ENCODE measurements at regions not wholly inside any gene's neighbourhood (a gene's known extent, or its start where the extent isn't known, plus 50 kb on each side); places are given as distances from the start of the nearest gene placed in this dataset.

- Histone ChIP-seq H3K4me1 (ENCODE audit: control insufficient read depth, insufficient read depth, low read length) (no peaks in the 10 kb centered on the region), H3K9me3 (ENCODE audit: control insufficient read depth, low read length) (peaks cover 12% of the 10 kb centered on the region), H3K27me3 (ENCODE audit: control insufficient read depth, insufficient read depth, low read length, poor library complexity, severe bottlenecking) (no peaks in the 10 kb centered on the region), H3K4me3 (ENCODE audit: low read length) (no peak overlapping the region), H3K36me3 (ENCODE audit: control insufficient read depth, insufficient read depth, low read length) (no peaks in the 10 kb centered on the region), H3K9ac (ENCODE audit: extremely low read depth, low read length, poor library complexity, severe bottlenecking) (no peak overlapping the region), H3K27ac (ENCODE audit: low read depth, low read length) (no peak overlapping the region)
- DNase-seq = no peak
- TF ChIP-seq CTCF (conservative IDR thresholded peaks at IDR 0.05) = no peak
- Mint-ChIP-seq H3K27me3 (ENCODE audit: insufficient read depth) (no peaks in the 10 kb centered on the region), H3K27ac (no peak overlapping the region), H3K4me3 (no peak overlapping the region), H3K4me1 (peaks cover 2% of the 10 kb centered on the region), H3K36me3 (ENCODE audit: low read depth) (no peaks in the 10 kb centered on the region), H3K9me3 (peaks cover 19% of the 10 kb centered on the region)
- WGBS, 2 experiments (ENCODE audit: insufficient coverage in 1 of 2, insufficient read length in 1 of 2) = 92 to 100% methylated on average over 1 to 2 of the region's 2 CpGs
These were observed 593.7 kb downstream of the IRX1 start for GRCh38 chr5:4189317-4189716.

GRCh38 chr5:4191041-4191440 is 595.4 kb downstream of the IRX1 start:
- Histone ChIP-seq H3K4me1 (ENCODE audit: control insufficient read depth, insufficient read depth, low read length) (no peaks in the 10 kb centered on the region), H3K4me3 (ENCODE audit: low read length) (no peak overlapping the region), H3K9me3 (ENCODE audit: control insufficient read depth, low read length) (no peaks in the 10 kb centered on the region), H3K27ac (ENCODE audit: low read depth, low read length) (no peak overlapping the region), H3K36me3 (ENCODE audit: control insufficient read depth, insufficient read depth, low read length) (no peaks in the 10 kb centered on the region), H3K27me3 (ENCODE audit: control insufficient read depth, insufficient read depth, low read length, poor library complexity, severe bottlenecking) (no peaks in the 10 kb centered on the region), H3K9ac (ENCODE audit: extremely low read depth, low read length, poor library complexity, severe bottlenecking) (no peak overlapping the region)
- Mint-ChIP-seq H3K4me3 (no peak overlapping the region), H3K27me3 (ENCODE audit: insufficient read depth) (no peaks in the 10 kb centered on the region), H3K4me1 (peaks cover 6% of the 10 kb centered on the region), H3K36me3 (ENCODE audit: low read depth) (no peaks in the 10 kb centered on the region), H3K9me3 (peaks cover 2% of the 10 kb centered on the region), H3K27ac (no peak overlapping the region)
- no peak for TF ChIP-seq CTCF (conservative IDR thresholded peaks at IDR 0.05)
- DNase-seq = no peak
- WGBS, 2 experiments (ENCODE audit: insufficient coverage in 1 of 2, insufficient read length in 1 of 2) = 100% methylated on average over 2 to 3 of the region's 3 CpGs

- TF ChIP-seq CTCF (conservative IDR thresholded peaks at IDR 0.05) = no peak
- Histone ChIP-seq H3K9me3 (ENCODE audit: control insufficient read depth, low read length) (no peaks in the 10 kb centered on the region), H3K27me3 (ENCODE audit: control insufficient read depth, insufficient read depth, low read length, poor library complexity, severe bottlenecking) (no peaks in the 10 kb centered on the region), H3K9ac (ENCODE audit: extremely low read depth, low read length, poor library complexity, severe bottlenecking) (no peak overlapping the region), H3K4me3 (ENCODE audit: low read length) (no peak overlapping the region), H3K27ac (ENCODE audit: low read depth, low read length) (no peak overlapping the region), H3K4me1 (ENCODE audit: control insufficient read depth, insufficient read depth, low read length) (no peaks in the 10 kb centered on the region), H3K36me3 (ENCODE audit: control insufficient read depth, insufficient read depth, low read length) (no peaks in the 10 kb centered on the region)
- Mint-ChIP-seq H3K27ac (no peak overlapping the region), H3K36me3 (ENCODE audit: low read depth) (no peaks in the 10 kb centered on the region), H3K27me3 (ENCODE audit: insufficient read depth) (no peaks in the 10 kb centered on the region), H3K4me1 (peaks cover 13% of the 10 kb centered on the region), H3K9me3 (no peaks in the 10 kb centered on the region), H3K4me3 (no peak overlapping the region)
- WGBS, 2 experiments (ENCODE audit: insufficient coverage in 1 of 2, insufficient read length in 1 of 2) = 92 to 98% methylated on average over 6 to 10 of the region's 10 CpGs
- peak; percentile 57 for DNase-seq
These were observed 596.1 kb downstream of the IRX1 start for GRCh38 chr5:4191703-4192102.

Measured in endodermal cell (in vitro differentiated cells).